LoVo (cell line): ENCODE measurements at regions not wholly inside any gene's neighbourhood (a gene's known extent, or its start where the extent isn't known, plus 50 kb on each side); places are given as distances from the start of the nearest gene placed in this dataset.

Source experiments
- DNase-seq: peaks from one replicate; pipeline ENCODE4 v3.0.0-alpha.2; 2016; ENCODE audit warnings: low spot score

- DNase-seq: peak; percentile 59
These were observed 106.8 kb upstream of the GALNT5 start for GRCh38 chr2:157150747-157151146.

DNA sequence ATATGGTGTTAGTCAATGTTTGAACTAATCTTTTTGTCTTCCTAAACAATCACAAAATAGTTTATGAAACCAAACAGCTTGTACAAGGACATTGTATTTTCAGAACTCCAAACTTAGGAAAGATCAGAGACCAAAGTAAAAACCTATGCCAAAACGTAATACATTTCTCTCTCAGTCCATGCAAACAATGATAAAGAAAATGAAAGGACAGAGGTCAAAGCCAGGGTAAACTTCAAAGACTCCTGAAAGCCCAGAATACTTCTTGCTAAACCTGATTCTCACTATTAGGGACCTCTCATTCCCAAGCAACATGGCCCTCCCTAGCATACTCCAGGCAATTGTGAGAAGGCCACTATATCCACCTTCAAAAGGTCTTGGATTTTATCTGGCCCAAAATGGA, 105.1 kb upstream of the GALNT5 start:
- peak; percentile 5 for DNase-seq

GRCh38 chr2:157155992-157156391, 101.5 kb upstream of the GALNT5 start:
- no peak for DNase-seq

DNA sequence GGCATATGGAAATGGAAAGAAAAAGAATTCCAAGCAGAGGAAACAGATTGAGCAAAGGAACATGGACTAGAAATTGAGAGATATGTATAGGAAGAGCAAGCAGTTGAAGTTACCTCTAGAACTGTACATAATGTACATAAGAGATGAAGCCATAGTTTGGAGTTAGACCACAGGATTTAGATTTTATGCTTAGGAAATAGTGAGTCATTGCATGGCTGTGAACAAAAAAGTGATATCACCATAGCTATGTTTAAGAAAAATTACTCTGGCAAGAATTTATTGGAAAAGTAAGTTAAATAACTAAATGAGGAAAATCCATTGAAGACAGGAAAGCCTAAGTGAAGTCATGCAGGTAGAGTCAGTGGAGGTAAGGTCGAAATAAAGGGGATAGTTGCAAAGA, 99.4 kb upstream of the GALNT5 start:
- no peak for DNase-seq

DNA sequence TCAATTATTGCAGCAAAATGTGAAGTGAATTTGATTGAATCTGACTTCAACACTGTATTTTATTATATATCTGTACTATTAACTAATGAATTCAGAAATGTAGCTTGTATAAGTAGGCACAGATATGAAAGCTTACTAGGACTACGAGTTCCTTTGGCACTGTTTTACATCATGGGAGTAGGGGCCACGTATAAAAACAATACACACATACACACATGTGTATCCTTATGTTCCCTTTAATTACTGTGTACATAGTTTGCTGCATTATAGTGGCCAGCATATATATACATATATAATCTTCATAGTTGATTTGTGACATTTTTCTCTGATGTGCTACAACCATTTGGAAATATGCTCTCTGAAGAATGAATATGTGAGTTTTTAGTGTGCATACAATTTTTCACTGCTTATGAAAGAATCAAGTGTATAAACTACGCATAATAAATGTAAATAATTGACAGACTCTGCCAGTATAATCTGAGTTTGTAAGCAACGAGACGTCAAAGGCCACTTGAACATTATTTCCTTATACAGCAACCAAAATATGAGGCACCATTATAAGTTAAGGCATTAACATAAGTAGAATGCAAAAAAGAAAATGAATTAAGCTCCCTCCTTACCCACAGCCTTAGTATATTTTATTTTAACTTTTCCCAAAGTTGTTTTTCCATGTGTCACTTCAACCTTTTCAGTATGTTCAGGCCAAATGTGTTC, 98.1 kb upstream of the GALNT5 start:
- DNase-seq: no peak

GRCh38 chr2:157160111-157160510, 97.4 kb upstream of the GALNT5 start:
- no peak for DNase-seq

DNA sequence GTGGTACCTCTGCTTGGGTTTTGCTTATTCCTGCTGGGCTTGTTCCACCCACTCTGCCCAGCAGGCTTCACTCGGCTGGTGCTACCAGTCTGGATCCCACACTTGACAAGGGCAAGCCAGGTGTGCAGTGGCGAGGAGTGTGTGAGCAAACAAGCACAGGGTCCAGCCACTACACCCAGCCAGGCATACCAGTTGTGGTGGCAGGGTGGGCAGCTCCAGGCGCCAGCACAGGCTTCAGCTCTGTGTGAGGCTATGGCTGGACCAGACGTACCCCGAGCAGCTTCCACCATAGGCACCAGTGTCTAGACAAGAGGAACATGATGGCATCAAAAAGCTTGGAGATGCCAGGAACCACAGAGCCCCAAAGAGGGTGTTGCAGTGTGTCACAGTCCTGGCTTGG, 93.1 kb upstream of the GALNT5 start:
- no peak for DNase-seq

- no peak for DNase-seq
These were observed 92.6 kb upstream of the GALNT5 start for GRCh38 chr2:157164891-157165290.

GRCh38 chr2:157168501-157168900, 89.0 kb upstream of the GALNT5 start:
- DNase-seq: no peak

DNA sequence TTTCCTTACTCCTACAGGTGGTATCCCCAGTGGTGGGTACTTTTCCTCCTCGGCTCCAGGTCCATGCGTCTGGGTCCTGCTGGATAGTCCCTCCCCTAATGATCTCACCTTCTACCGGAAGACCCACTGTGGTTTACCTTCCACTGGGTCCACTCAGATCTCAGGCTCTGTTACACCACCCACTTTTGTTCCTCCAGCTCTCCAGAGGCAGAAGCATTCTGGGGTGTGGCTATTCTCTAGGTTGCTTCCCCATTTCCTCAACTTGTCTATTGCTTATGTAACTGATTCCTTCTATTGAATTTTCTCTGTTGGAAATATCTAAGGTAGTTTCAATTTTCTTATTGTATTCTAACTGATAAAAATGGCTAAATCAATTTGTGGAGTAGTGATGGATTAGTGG, 87.6 kb upstream of the GALNT5 start:
- no peak for DNase-seq

GRCh38 chr2:157170299-157170698, 87.2 kb upstream of the GALNT5 start:
- DNase-seq: no peak

- no peak for DNase-seq
These were observed 85.3 kb upstream of the GALNT5 start for GRCh38 chr2:157172239-157172638.

- no peak for DNase-seq
These were observed 84.5 kb upstream of the GALNT5 start for GRCh38 chr2:157172866-157173578.

DNA sequence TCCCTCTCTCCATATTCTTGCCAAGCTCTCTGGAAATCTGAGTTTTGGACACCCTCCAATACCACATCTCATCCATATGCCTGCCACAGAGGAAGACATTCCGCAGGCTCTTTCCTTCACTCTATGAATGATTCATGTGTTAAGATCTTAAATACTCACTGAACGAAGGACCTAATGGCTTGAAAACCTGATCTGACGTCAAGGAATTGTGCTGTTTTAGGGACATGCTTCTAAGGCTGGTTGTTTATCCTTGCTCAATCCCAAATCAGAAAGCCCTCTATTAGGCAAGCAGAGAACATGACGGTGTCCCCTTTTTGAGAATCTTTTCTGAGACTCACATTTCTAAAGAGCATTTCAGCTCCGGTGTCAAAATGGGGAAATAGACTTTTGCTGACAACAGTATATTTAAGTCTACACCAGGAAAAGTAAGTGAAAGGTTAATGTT, 83.7 kb upstream of the GALNT5 start:
- DNase-seq: peak; percentile 26

DNA sequence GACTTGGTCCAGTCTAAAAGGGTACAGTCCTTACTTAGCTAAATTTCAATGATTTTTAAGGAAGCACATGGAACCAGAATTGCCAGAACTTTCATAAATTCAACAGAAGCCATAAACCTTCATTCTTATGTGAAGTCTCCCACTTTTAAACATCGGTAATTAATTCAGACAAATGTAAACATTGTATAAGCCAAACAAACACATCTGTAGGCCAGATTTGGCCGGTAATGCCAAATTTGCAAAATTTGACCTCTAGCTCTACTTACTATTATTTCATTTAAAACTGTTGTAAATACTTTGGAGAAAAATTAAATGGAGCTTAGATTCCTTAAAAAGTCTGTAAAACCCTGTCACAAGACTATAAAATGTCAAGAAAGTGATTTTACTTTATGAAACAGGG, 83.2 kb upstream of the GALNT5 start:
- DNase-seq: no peak

- DNase-seq: no peak
These were observed 80.9 kb upstream of the GALNT5 start for GRCh38 chr2:157176602-157177001.

- no peak for DNase-seq
These were observed 78.6 kb upstream of the GALNT5 start for GRCh38 chr2:157178874-157179273.

DNA sequence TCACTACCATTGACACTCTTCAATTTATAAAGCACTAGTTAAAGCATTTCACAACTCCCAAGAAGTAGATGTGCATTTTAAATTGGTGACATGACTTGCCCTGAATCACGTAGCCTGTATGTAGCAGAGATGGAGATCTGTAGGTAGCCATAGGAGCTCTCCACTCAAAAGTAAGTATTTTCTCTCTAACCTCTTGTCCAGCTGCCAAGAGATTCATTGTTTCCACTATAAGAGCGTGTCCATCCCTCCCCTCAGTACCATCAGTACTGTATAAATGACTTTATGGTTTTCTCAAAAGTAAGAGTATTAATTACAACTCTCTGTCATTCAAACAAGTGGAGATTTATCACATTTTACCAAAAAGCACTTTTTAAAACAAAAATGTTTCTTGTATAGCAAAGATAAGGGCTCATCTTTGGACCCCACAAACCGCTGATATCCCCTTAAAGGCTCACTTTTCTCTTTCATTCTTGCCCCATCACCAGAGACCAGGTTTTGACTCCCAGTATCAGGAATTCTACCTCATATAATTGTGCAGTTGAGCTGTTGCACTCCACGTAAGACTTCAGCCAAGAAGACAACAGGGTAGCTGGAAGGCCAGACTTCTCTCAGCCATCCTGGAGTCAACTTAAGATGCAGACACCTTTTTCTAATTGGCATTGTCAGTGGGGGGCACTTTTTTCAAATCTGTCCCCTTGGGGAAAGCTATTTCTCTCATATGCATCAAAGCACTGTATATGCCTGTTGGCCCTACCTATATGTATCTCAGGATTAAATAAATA, 78.0 kb upstream of the GALNT5 start:
- DNase-seq: no peak

DNA sequence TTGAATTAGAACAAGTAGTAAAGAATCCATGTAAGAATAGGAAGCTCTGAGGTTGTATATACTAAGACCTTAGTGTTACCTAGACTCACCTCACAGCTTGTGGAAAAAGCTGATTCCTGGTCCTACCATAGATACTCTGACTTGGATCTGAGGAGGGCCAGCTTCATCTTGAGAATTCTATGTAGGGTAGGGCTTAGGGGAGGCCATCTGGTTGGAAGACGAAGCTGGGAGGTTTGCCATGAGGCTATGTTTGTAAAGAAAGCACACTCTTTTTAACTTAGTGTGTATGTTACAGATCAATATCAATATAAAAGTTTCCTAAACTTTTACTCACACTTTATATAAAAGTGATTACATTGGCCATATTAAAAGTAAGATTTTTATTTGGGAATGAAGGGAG, 77.1 kb upstream of the GALNT5 start:
- DNase-seq: no peak

DNA sequence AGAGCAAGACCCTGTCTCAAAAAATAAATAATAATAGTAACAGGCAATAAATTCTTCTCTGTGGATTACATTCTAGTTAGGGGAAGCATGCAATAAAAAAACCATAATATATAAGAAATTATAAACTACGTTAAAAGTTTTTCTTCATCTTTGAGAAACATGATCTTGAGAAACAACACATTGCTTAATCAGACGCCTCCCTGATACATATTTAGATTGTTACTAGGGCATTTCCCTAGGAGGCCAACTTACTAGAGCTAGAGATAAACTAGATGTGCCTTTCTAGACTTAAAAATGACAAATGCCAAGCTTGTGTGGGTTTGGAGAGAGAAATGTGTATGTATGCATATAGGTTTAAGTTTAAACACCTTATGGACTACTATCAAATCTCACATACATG, 76.3 kb upstream of the GALNT5 start:
- DNase-seq: no peak

- DNase-seq: no peak
These were observed 75.2 kb upstream of the GALNT5 start for GRCh38 chr2:157182204-157182709.

- DNase-seq: peak; percentile 5
These were observed 74.6 kb upstream of the GALNT5 start for GRCh38 chr2:157182834-157183396.
